Medulla oblongata (tissue), 1 donor: ENCODE measurements at regions not wholly inside any gene's neighbourhood (a gene's known extent, or its start where the extent isn't known, plus 50 kb on each side); places are given as distances from the start of the nearest gene placed in this dataset.
A peak's percentile ranks its signal among the peaks of the same experiment; 100 is the strongest.
"Not testable (repeated sequence)": the region's sequence is repeated elsewhere in the genome, so short reads cannot be mapped to it uniquely, and the experiment has no call there.

Experiments
- DNase-seq: peaks from one replicate; pipeline ENCODE4 v3.0.0-alpha.2; 2015; ENCODE audit errors: extremely low spot score

- no peak for DNase-seq
These were observed 178.4 kb upstream of the ELL2 start for GRCh38 chr5:96140084-96140483.

- no peak for DNase-seq
These were observed 173.2 kb upstream of the ELL2 start for GRCh38 chr5:96134886-96135285.

- no peak for DNase-seq
These were observed 171.9 kb upstream of the ELL2 start for GRCh38 chr5:96133341-96134079.

DNA sequence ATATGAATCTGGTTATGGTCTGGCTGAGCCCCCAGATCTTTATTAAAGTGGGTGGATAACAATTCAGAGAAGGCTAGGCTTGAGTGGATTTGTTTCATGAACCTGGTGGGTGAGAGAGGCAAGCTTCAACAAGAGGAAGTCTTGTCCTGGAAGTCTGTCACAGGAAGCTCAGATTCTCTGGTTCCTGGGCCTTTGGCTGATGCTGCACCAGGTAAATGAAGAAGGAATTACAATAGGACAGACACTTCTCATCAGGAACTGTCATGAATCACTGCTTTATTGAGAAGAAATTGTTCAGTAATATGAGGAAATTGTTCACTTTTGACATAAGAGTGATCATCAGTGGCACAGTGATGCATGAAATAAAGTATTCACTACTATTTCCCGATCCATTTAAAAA is 167.6 kb upstream of the ELL2 start:
- no peak for DNase-seq

DNA sequence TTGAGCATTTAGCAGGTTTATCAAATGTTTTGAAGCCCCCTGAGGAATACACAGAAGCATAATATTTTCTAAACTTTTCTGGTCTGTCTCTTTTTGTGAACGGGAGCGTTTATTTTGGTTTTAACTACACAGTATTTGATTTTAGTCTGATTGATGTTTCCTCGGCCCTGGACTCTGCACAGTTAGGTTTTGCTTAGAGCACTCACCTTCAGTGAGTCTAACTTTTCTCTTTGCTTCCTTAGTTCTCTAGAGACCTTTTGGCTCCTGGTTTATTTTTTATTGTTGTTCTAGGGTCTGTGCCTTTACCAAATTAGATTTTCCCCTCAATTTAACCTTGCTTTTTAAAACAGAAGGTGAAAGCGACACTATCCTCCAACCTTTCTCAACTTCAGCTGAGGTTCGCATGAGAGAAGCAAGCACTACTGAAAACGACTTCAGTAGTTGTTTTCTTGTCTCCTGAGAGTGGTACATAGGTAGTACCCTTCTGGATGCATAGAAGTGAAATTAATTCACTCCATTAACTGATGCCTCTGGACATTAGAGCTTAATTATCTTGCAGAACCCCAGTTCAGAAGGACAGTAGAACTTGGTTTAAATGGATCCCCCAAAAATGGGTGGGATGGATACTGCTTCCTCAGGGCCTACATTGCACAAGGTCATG is 166.7 kb upstream of the ELL2 start:
- no peak for DNase-seq

DNA sequence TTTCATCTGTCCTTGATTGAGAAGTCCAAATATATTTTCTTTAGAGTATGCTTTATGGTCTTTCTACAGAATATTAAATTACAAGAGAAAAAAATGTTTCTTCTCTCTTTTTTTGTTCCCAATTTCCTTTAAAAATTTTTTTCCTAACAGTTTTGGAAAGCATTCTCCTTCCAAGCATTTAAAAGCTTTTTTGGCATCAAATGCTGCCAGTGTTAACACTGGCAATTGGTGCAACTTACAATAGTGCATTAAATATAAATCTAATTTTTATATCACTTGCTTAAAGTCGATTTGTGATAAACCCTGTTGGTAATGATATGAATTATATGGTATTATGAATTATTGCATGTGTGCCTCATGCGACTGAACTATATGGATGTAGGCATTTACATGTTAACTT is 165.9 kb upstream of the ELL2 start:
- DNase-seq, result no peak

GRCh38 chr5:96125231-96125891 is 163.7 kb upstream of the ELL2 start:
- no peak for DNase-seq

DNA sequence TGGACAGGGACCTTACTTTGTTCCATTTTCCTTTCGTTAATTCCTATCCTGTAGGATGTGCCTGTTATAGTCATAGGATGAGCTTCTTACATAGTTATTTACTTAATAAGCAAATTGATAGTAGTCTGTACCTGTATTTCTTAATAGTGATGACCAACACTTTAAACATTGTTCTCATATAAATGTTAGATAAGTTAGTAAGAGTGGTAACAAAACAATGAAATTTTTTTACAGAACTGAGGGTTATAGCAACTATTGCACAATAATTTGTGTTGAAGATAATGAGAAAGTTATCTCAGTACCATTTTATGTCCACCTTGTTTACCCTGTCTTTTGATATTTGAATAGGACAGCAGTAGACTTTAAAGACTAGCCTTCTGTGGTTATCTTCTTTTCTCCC is 162.9 kb upstream of the ELL2 start:
- DNase-seq, result no peak

GRCh38 chr5:96123418-96123817 is 161.8 kb upstream of the ELL2 start:
- no peak for DNase-seq

- no peak for DNase-seq
These were observed 159.7 kb upstream of the ELL2 start for GRCh38 chr5:96121364-96121763.

DNA sequence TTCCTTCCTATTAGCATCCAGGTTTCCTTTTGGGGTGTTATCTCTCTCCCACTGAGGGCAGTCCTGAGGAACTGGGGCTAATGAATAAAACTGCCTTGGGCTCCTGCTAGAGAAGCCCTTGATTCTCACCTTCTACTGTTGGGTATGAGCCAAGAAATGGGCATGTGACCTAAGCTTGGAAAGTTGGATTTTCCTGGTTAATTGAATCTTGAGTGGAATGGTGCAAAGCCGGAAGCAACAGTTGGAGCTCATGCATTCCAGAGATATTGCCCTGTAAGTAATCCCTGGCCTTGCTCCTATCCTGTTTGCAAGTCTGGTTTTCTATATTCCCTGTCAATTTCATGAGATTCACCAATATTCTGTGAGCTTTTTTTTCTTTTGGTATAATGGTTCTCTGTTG is 158.5 kb upstream of the ELL2 start:
- DNase-seq, result no peak

GRCh38 chr5:96117771-96118651 is 156.4 kb upstream of the ELL2 start:
- DNase-seq, result peak; percentile 15

- no peak for DNase-seq
These were observed 153.6 kb upstream of the ELL2 start for GRCh38 chr5:96115147-96115807.

DNA sequence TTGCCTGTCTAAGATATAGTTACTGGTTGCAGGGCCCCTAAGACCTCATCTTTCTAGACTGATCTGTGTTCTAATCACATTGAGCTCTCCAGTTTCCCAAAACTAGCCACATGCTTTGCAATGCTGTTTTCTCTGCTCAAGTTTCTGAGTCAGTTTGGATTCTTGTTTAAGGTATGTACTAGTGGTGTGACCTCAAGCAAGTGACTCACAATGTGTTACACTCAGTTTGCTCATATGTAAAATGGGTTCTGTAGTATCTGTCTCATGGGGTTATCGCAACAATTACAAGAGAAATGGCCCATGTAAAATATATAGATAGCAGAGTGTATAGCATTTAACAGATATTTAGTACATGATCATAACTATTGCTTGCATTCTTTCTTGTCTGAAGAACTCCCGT is 153.1 kb upstream of the ELL2 start:
- DNase-seq, result no peak

- peak; percentile 53 for DNase-seq
These were observed 151.7 kb upstream of the ELL2 start for GRCh38 chr5:96113170-96113939.

DNA sequence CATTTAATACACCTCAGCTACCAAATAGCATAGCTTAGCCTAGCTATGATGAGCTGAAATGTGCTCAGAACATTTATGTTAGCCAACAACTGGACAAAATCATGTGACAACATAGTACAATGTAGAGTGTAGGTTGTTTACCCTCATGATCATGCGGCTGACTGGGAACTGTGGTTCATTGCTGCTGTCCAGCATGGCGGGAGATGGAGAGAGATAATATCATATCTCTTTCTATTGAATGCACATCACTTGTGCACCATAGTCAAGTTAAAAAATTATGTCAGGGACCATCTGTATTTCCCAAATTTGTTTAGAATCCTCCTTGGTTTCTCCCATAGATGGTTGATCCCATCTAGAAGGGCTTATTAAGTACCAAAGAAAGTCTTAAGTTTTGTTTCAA is 151.1 kb upstream of the ELL2 start:
- DNase-seq, result no peak

DNA sequence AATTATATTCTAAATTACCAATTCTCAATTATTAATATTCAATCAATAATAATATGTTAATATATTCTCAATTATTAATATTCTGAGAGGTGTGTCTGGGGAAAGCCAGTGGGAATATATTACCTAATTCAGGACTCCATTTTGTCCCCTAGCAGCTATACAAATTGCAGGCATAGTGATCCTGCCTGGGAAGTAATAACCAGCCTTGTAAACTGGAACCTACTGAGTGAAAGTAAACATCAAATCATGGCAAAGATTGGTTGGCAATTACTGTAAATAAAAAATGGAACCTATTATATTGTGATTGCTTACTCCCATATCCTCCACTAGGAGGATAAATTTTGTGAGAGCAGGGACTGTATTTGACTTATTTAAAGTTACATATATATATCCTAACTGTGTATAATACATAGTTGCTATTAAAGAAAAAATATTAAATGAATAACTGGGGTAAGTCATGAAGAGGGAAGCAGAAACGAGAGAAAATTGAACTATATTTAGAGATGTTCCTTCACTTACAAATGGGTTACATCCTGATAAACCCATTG is 150.5 kb upstream of the ELL2 start:
- no peak for DNase-seq

DNA sequence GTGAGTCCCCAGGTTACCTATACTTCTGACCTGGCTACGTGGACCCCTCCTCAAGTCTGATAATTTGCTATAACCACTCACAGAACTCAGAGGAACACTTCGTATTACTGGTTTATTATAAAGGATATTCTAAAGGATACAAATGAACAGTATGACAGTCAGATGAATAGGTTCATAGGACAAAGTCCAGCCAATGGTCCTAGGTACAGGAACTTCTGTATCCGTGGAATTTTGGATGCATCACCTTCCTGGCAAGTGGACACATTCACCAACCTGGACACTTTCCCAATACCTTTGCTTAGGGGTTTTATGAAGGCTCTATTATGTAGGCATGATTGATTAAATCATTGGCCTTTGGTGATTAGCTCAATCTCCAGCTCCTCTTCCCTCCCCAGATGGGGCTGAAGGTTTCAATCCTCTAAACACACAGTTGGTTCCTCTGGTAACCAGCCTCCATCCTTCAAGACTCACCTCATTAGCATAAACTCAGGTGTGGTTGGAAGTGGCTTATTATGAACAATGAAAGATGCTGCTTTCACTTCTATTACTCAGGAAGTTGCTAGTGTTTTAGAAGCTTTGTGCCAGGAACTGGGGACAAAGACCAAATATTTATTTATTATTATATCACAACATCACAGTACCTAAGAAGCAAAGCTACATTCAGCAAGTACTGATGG is 149.6 kb upstream of the ELL2 start:
- no peak for DNase-seq

DNA sequence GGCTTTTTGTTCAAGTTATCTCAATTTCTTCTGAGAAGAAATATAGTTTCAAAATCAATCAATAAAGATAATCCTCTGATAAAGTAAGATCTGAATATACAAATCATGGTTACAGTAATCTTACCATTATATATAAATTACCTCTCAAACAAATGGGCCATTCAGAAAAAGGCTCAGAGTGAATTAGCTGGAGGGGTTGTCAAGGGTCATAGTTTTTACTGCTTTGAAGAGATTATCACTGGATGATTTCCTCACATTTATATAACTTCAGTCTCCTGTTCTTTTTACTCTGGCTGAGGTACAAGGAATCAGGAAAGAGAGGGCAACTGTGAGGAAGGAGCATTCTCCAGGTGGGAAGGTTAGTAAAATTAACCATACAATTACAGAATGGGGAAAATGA is 148.6 kb upstream of the ELL2 start:
- no peak for DNase-seq

DNA sequence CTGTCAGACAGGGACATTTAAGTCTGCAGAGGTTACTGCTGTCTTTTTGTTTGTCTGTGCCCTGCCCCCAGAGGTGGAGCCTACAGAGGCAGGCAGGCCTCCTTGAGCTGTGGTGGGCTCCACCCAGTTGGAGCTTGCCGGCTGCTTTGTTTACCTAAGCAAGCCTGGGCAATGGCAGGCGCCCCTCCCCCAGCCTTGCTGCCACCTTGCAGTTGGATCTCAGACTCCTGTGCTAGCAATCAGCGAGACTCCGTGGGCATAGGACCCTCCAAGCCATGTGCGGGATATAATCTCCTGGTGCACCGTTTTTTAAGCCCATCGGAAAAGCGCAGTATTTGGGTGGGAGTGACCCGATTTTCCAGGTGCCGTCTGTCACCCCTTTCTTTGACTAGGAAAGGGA is 147.0 kb upstream of the ELL2 start:
- DNase-seq, result not testable (repeated sequence)
